Heart left ventricle (tissue), 13 donors: ENCODE measurements at regions not wholly inside any gene's neighbourhood (a gene's known extent, or its start where the extent isn't known, plus 50 kb on each side); places are given as distances from the start of the nearest gene placed in this dataset.

Source experiments
- POLR2A ChIP-seq, 2 donors: fragments of 450-650 bp; IDR thresholded peaks; one replicate each; pipeline ENCODE4 v1.6.1; 2017; ENCODE audit warnings: antibody characterized with exemption in 2 of 2, mild to moderate bottlenecking in 2 of 2, moderate library complexity in 2 of 2
- TF ChIP-seq, protein P1 (sequence below), 12 donors: fragments of 200-600 bp; sonication (generic) in 4 of 12; IDR thresholded peaks; one replicate each; pipeline versions ENCODE4 v1.5.0 to v1.8.0; 2018 to 2022; ENCODE audit warnings: antibody characterized with exemption in 12 of 12, mild to moderate bottlenecking in 5 of 12
- donor health status: ischemic (EF 13 %, LVEDD 7.1; RV severe dilation, severe dysfunction).
- donor health status: DM: no; HTN: yes; CAD: no.
- donor health status: DM: no; HTN: no; CAD: no.
- donor health status: ischemic (EF 25% LVEDD 6.9; RV normal size, moderate dysfunction).
- donor health status: ischemic (EF 25% LVEDD 5.7; RV mildly dilated, moderate dysfunction).
- donor health status: ischemic (EF 35%, LVEDD 5.7; RV mildly dilated, moderate dysfunction).
- donor health status: nonischemic (EF 11% LVEDD 7.7; RV severe dilation, severe dysfunction).
- donor health status: DM: yes; HTN: yes; CAD: no.
- donor health status: PGD.
- donor health status: ischemic (EF 29% LVEDD 5.4; RV normal size, mild dysfunction).
- donor health status: nonischemic (EF 23%, LVEDD 6.1; RV moderate dilation, normal function).

DNA sequence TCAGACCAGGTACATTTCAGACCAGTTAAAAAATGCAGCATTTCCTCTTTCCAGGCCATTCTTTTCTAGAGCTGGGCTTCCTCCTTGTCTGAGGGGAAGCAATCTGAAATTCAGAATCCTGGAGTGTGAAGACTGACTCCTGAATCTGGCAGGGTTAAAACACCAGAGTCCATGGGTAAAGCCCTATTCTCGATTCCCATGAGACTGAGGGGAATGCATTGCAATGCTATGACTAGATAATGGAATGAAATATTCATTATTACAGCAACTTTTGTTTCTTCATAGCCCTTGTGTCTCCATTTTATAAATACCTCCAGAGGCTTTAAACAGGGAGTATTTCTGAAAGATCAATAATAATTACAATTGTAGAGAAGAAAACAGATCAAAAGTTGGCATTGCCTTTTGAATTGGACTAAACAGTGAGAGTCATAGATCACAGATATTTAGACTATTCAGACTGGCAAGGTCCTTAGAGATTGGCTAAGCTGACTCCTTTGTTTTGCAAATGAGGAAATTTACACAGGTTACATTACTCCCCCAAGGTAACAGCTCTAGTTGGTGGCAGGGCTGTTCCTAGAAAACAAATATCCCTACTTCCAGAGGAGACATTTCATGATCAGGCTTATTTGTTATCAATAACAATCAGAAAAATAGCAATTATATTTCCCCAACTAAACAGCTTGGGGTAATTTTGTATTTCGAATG, 632.6 kb upstream of the KIRREL3 start:
- TF ChIP-seq, protein P1, sequence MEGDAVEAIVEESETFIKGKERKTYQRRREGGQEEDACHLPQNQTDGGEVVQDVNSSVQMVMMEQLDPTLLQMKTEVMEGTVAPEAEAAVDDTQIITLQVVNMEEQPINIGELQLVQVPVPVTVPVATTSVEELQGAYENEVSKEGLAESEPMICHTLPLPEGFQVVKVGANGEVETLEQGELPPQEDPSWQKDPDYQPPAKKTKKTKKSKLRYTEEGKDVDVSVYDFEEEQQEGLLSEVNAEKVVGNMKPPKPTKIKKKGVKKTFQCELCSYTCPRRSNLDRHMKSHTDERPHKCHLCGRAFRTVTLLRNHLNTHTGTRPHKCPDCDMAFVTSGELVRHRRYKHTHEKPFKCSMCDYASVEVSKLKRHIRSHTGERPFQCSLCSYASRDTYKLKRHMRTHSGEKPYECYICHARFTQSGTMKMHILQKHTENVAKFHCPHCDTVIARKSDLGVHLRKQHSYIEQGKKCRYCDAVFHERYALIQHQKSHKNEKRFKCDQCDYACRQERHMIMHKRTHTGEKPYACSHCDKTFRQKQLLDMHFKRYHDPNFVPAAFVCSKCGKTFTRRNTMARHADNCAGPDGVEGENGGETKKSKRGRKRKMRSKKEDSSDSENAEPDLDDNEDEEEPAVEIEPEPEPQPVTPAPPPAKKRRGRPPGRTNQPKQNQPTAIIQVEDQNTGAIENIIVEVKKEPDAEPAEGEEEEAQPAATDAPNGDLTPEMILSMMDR (IDR thresholded peaks at IDR 0.05): no peak
- no peak for TF ChIP-seq POLR2A (IDR thresholded peaks at IDR 0.05)
